HL-60 (cell line): ENCODE measurements at regions not wholly inside any gene's neighbourhood (a gene's known extent, or its start where the extent isn't known, plus 50 kb on each side); places are given as distances from the start of the nearest gene placed in this dataset.

Experiments
- POLR2AphosphoS5 ChIP-seq: IDR thresholded peaks from 2 replicates; pipeline ENCODE4 v1.6.1; 2012; ENCODE audit warnings: low read depth
- TF ChIP-seq, protein P1 (sequence below): IDR thresholded peaks from one replicate; pipeline ENCODE4 v1.5.1; 2011; ENCODE audit warnings: low read length, control low read depth, inconsistent platforms; ENCODE audit not compliant: insufficient read depth
- TF ChIP-seq, protein P2 (sequence below): IDR thresholded peaks from 2 replicates; pipeline ENCODE4 v1.6.1; 2012; ENCODE audit warnings: low read depth; ENCODE audit not compliant: insufficient replicate concordance

DNA sequence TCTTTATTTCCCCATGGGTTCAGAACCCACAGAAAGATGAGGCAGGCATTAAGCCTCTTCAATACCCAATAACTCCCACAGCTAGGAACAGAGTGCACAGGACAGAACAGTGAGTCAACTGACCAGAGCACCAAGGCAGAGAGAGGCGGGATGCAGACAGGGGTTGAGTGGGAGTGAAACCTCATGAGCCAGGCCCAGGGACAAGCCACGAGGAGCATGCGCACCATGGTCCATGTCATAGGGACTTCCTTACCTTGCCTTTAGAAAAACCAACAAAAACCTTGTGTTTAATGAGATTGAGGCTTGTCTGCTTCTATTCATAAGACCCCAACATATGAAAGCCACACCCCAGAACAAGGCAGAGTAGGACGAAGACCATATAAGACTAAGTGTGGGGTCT, 330.6 kb downstream of the DEPDC1B start:
- no peak for TF ChIP-seq POLR2AphosphoS5
- TF ChIP-seq, protein P1, sequence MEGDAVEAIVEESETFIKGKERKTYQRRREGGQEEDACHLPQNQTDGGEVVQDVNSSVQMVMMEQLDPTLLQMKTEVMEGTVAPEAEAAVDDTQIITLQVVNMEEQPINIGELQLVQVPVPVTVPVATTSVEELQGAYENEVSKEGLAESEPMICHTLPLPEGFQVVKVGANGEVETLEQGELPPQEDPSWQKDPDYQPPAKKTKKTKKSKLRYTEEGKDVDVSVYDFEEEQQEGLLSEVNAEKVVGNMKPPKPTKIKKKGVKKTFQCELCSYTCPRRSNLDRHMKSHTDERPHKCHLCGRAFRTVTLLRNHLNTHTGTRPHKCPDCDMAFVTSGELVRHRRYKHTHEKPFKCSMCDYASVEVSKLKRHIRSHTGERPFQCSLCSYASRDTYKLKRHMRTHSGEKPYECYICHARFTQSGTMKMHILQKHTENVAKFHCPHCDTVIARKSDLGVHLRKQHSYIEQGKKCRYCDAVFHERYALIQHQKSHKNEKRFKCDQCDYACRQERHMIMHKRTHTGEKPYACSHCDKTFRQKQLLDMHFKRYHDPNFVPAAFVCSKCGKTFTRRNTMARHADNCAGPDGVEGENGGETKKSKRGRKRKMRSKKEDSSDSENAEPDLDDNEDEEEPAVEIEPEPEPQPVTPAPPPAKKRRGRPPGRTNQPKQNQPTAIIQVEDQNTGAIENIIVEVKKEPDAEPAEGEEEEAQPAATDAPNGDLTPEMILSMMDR = no peak
- TF ChIP-seq, protein P2, sequence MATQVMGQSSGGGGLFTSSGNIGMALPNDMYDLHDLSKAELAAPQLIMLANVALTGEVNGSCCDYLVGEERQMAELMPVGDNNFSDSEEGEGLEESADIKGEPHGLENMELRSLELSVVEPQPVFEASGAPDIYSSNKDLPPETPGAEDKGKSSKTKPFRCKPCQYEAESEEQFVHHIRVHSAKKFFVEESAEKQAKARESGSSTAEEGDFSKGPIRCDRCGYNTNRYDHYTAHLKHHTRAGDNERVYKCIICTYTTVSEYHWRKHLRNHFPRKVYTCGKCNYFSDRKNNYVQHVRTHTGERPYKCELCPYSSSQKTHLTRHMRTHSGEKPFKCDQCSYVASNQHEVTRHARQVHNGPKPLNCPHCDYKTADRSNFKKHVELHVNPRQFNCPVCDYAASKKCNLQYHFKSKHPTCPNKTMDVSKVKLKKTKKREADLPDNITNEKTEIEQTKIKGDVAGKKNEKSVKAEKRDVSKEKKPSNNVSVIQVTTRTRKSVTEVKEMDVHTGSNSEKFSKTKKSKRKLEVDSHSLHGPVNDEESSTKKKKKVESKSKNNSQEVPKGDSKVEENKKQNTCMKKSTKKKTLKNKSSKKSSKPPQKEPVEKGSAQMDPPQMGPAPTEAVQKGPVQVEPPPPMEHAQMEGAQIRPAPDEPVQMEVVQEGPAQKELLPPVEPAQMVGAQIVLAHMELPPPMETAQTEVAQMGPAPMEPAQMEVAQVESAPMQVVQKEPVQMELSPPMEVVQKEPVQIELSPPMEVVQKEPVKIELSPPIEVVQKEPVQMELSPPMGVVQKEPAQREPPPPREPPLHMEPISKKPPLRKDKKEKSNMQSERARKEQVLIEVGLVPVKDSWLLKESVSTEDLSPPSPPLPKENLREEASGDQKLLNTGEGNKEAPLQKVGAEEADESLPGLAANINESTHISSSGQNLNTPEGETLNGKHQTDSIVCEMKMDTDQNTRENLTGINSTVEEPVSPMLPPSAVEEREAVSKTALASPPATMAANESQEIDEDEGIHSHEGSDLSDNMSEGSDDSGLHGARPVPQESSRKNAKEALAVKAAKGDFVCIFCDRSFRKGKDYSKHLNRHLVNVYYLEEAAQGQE = no peak
